ENCODE measurements at regions not wholly inside any gene's neighbourhood (a gene's known extent, or its start where the extent isn't known, plus 50 kb on each side); places are given as distances from the start of the nearest gene placed in this dataset.
A peak's percentile ranks its signal among the peaks of the same experiment; 100 is the strongest.

DNA sequence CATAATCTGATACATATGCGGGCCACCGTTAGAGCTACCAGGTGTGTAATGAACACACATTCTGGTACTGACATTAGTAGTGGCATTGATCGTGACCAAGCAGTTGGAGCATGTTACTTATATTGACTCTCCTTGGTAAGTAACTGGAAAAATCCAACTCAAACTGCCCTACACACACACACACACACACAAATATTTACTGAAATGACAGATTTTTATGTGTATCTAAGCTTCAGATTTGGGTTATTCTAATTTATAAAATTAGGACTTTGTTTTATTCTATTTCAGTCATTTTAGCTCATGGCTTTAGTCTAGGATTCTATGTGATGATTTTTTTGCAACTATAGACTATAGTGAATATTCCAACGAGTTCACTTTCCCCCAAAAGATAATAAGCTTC is 1280.2 kb upstream of the ACO1 start:
- Histone ChIP-seq H3K4me2 (no peak overlapping the region), H3K79me2 (ENCODE audit: low read depth) (no peaks in the 10 kb centered on the region), H3K4me1 (peaks cover 13% of the 10 kb centered on the region), H3K27me3 (no peaks in the 10 kb centered on the region), H2AFZ (replicated peaks) (no peak overlapping the region), H3F3A (ENCODE audit: low read depth) (no peaks in the 10 kb centered on the region), H3K27ac (no peak overlapping the region), H4K20me1 (ENCODE audit: low read depth) (no peaks in the 10 kb centered on the region), H3K9me3 (ENCODE audit: low read depth) (no peaks in the 10 kb centered on the region), H3K9ac (no peak overlapping the region), H3K36me3 (no peaks in the 10 kb centered on the region), H3K4me3 (no peak overlapping the region)
- H3K4me3 Mint-ChIP-seq: no peak overlapping the region
- no peaks in the 10 kb centered on the region for H3K27me3 Mint-ChIP-seq (ENCODE audit: insufficient read depth, low read depth)
- H3K4me1 Mint-ChIP-seq: no peaks in the 10 kb centered on the region
- no peaks in the 10 kb centered on the region for H3K36me3 Mint-ChIP-seq
- DNase-seq (ENCODE audit: low spot score): no peak
- no peaks in the 10 kb centered on the region for H3K9me3 Mint-ChIP-seq
- TF ChIP-seq, protein P1, sequence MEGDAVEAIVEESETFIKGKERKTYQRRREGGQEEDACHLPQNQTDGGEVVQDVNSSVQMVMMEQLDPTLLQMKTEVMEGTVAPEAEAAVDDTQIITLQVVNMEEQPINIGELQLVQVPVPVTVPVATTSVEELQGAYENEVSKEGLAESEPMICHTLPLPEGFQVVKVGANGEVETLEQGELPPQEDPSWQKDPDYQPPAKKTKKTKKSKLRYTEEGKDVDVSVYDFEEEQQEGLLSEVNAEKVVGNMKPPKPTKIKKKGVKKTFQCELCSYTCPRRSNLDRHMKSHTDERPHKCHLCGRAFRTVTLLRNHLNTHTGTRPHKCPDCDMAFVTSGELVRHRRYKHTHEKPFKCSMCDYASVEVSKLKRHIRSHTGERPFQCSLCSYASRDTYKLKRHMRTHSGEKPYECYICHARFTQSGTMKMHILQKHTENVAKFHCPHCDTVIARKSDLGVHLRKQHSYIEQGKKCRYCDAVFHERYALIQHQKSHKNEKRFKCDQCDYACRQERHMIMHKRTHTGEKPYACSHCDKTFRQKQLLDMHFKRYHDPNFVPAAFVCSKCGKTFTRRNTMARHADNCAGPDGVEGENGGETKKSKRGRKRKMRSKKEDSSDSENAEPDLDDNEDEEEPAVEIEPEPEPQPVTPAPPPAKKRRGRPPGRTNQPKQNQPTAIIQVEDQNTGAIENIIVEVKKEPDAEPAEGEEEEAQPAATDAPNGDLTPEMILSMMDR (IDR thresholded peaks at IDR 0.05): no peak
- no peak for TF ChIP-seq EZH2 (IDR thresholded peaks at IDR 0.05)
- no peak for TF ChIP-seq EZH2phosphoT487 (IDR thresholded peaks at IDR 0.05)
- no peak overlapping the region for H3K27ac Mint-ChIP-seq

DNA sequence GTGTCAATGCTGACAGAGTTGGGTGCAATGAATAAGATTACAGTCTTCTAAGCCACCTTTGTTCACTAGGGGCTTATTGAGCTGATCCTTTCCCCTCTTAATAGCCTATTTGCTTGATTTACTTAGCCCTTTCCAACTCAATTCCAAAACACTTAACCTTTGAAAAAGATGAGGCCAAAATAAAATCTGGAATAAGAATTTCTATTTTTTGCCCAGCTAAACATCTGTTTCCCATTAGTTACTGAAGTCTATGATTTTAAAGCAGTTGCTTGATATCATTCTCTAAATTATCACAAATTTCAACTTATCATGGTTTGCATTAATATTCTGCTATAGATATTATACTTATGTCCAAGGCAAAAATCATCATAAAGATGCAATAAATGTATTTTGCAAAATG is 1272.0 kb upstream of the ACO1 start:
- Histone ChIP-seq H3K27me3 (no peaks in the 10 kb centered on the region), H3K9me3 (ENCODE audit: low read depth) (no peaks in the 10 kb centered on the region), H3K4me2 (peak overlapping the region; percentile 61), H3F3A (ENCODE audit: low read depth) (no peaks in the 10 kb centered on the region), H3K9ac (no peak overlapping the region), H2AFZ (replicated peaks) (no peak overlapping the region), H3K79me2 (ENCODE audit: low read depth) (no peaks in the 10 kb centered on the region), H3K4me1 (peaks cover 21% of the 10 kb centered on the region), H3K4me3 (no peak overlapping the region), H3K36me3 (no peaks in the 10 kb centered on the region), H3K27ac (no peak overlapping the region), H4K20me1 (ENCODE audit: low read depth) (no peaks in the 10 kb centered on the region)
- no peaks in the 10 kb centered on the region for H3K36me3 Mint-ChIP-seq
- H3K27ac Mint-ChIP-seq: no peak overlapping the region
- no peaks in the 10 kb centered on the region for H3K27me3 Mint-ChIP-seq (ENCODE audit: insufficient read depth, low read depth)
- TF ChIP-seq, protein P1 (IDR thresholded peaks at IDR 0.05): no peak
- TF ChIP-seq EZH2phosphoT487 (IDR thresholded peaks at IDR 0.05) (no peak), EZH2 (IDR thresholded peaks at IDR 0.05) (no peak)
- DNase-seq (ENCODE audit: low spot score): peak; percentile 72
- H3K4me1 Mint-ChIP-seq: peaks cover 9% of the 10 kb centered on the region
- H3K4me3 Mint-ChIP-seq: no peak overlapping the region
- H3K9me3 Mint-ChIP-seq: no peaks in the 10 kb centered on the region

DNA sequence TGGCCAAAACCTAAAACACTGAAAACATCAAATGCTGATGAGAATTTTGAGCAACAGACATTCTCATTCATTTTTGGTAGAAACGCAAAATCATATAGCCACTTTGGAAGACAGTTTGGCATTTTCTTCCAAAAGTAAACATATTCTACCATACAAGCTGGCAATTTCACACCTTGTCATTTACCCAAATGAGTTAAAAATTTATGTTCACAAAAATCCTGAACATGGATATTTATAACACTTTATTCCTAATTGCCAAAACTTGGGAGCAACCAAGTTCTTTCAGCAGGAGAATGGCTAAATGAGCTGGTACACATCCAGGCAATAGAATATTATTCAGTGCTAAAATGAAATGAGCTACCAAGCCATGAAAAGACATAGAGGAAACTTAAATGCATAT is 1270.1 kb upstream of the ACO1 start:
- no peak overlapping the region for H3K9ac ChIP-seq
- H3K4me1 Mint-ChIP-seq: peaks cover 9% of the 10 kb centered on the region
- H3K27me3 Mint-ChIP-seq (ENCODE audit: insufficient read depth, low read depth): no peaks in the 10 kb centered on the region
- no peak overlapping the region for H3K4me2 ChIP-seq
- no peaks in the 10 kb centered on the region for H3K9me3 ChIP-seq (ENCODE audit: low read depth)
- H3K27ac Mint-ChIP-seq: no peak overlapping the region
- no peak for TF ChIP-seq EZH2phosphoT487 (IDR thresholded peaks at IDR 0.05)
- TF ChIP-seq EZH2 (IDR thresholded peaks at IDR 0.05): no peak
- TF ChIP-seq, protein P1 (IDR thresholded peaks at IDR 0.05): no peak
- no peak overlapping the region for H2AFZ ChIP-seq (replicated peaks)
- DNase-seq (ENCODE audit: low spot score): no peak
- no peaks in the 10 kb centered on the region for H4K20me1 ChIP-seq (ENCODE audit: low read depth)
- H3K27me3 ChIP-seq: no peaks in the 10 kb centered on the region
- H3K4me3 Mint-ChIP-seq: no peak overlapping the region
- no peaks in the 10 kb centered on the region for H3F3A ChIP-seq (ENCODE audit: low read depth)
- H3K36me3 ChIP-seq: no peaks in the 10 kb centered on the region
- peaks cover 21% of the 10 kb centered on the region for H3K4me1 ChIP-seq
- H3K9me3 Mint-ChIP-seq: no peaks in the 10 kb centered on the region
- H3K79me2 ChIP-seq (ENCODE audit: low read depth): no peaks in the 10 kb centered on the region
- H3K27ac ChIP-seq: no peak overlapping the region
- H3K4me3 ChIP-seq: no peak overlapping the region
- H3K36me3 Mint-ChIP-seq: no peaks in the 10 kb centered on the region

Data from neural progenitor cell (in vitro differentiated cells).